ENCODE measurements at regions not wholly inside any gene's neighbourhood (a gene's known extent, or its start where the extent isn't known, plus 50 kb on each side); places are given as distances from the start of the nearest gene placed in this dataset.

- H2AFZ ChIP-seq (ENCODE audit: insufficient read depth, low read depth, low read length, poor library complexity, severe bottlenecking), result no peak overlapping the region
- TF ChIP-seq CTCF (IDR thresholded peaks at IDR 0.05), result no peak
- H3K27ac Mint-ChIP-seq, result no peak overlapping the region
- peaks cover 0 to 3% (median 0%) of the 10 kb centered on the region in 3 donors for H3K27me3 Mint-ChIP-seq (ENCODE audit: low read depth in 3 of 3)
- no peaks in the 10 kb centered on the region for H3K36me3 Mint-ChIP-seq
- H4K20me1 ChIP-seq (ENCODE audit: insufficient read depth, low read length), result no peaks in the 10 kb centered on the region
- no peak overlapping the region for H3K4me2 ChIP-seq (replicated peaks; ENCODE audit: extremely low read depth, low read length, poor library complexity, severe bottlenecking)
- no peak overlapping the region for H3K27ac ChIP-seq (ENCODE audit: low read depth in 1 of 2, low read length in 2 of 2)
- no peaks in the 10 kb centered on the region for H3K79me2 ChIP-seq (ENCODE audit: insufficient read depth, low read length)
- H3K9me3 Mint-ChIP-seq, result no peaks in the 10 kb centered on the region
- H3K4me3 Mint-ChIP-seq, result no peak overlapping the region
- no peak overlapping the region for H3K9ac ChIP-seq (ENCODE audit: insufficient read depth, low read length, poor library complexity, severe bottlenecking)
- H3K9me3 ChIP-seq (replicated peaks in 1 of 2; ENCODE audit: control insufficient read depth in 1 of 2, insufficient read depth in 1 of 2, low read length in 2 of 2), result no peaks in the 10 kb centered on the region
- no peaks in the 10 kb centered on the region for H3K4me1 Mint-ChIP-seq
- intact Hi-C loops (cut with micrococcal nuclease), result no loop called here
- whole genome bisulfite sequencing (ENCODE audit: insufficient coverage), result no CpG with 5 or more reads among the region's 2 CpGs
- no peaks in the 10 kb centered on the region for H3K4me1 ChIP-seq (ENCODE audit: control insufficient read depth in 1 of 2, insufficient read depth in 2 of 2, low read length in 2 of 2)
- no peak for DNase-seq
- no peaks in the 10 kb centered on the region for H3K36me3 ChIP-seq (replicated peaks in 1 of 2; ENCODE audit: control insufficient read depth in 1 of 2, insufficient read depth in 2 of 2, low read length in 2 of 2)
- H3K4me3 ChIP-seq (replicated peaks in 1 of 3; ENCODE audit: low read depth in 2 of 3, low read length in 3 of 3), result no peak overlapping the region
- no peaks in the 10 kb centered on the region for H3K27me3 ChIP-seq (ENCODE audit: control insufficient read depth in 2 of 2, insufficient read depth in 2 of 2, low read length in 2 of 2)
Measured at GRCh38 chr20:39830903-39831302, 858.1 kb downstream of the MAFB start.

GRCh38 chr20:39829661-39830060 lies 859.4 kb downstream of the MAFB start:
- no peak for DNase-seq
- 9% methylated on average over 2 of the region's 3 CpGs for WGBS (ENCODE audit: insufficient coverage)
- intact Hi-C loops (cut with micrococcal nuclease), result no loop called here
- Histone ChIP-seq H3K4me2 (replicated peaks; ENCODE audit: extremely low read depth, low read length, poor library complexity, severe bottlenecking) (no peak overlapping the region), H3K27me3 (ENCODE audit: control insufficient read depth in 2 of 2, insufficient read depth in 2 of 2, low read length in 2 of 2) (no peaks in the 10 kb centered on the region), H3K36me3 (replicated peaks in 1 of 2; ENCODE audit: control insufficient read depth in 1 of 2, insufficient read depth in 2 of 2, low read length in 2 of 2) (no peaks in the 10 kb centered on the region), H3K9ac (ENCODE audit: insufficient read depth, low read length, poor library complexity, severe bottlenecking) (no peak overlapping the region), H3K27ac (ENCODE audit: low read depth in 1 of 2, low read length in 2 of 2) (no peak overlapping the region), H4K20me1 (ENCODE audit: insufficient read depth, low read length) (no peaks in the 10 kb centered on the region), H3K4me1 (ENCODE audit: control insufficient read depth in 1 of 2, insufficient read depth in 2 of 2, low read length in 2 of 2) (no peaks in the 10 kb centered on the region), H3K4me3 (replicated peaks in 1 of 3; ENCODE audit: low read depth in 2 of 3, low read length in 3 of 3) (no peak overlapping the region), H3K79me2 (ENCODE audit: insufficient read depth, low read length) (no peaks in the 10 kb centered on the region), H3K9me3 (replicated peaks in 1 of 2; ENCODE audit: control insufficient read depth in 1 of 2, insufficient read depth in 1 of 2, low read length in 2 of 2) (no peaks in the 10 kb centered on the region), H2AFZ (ENCODE audit: insufficient read depth, low read depth, low read length, poor library complexity, severe bottlenecking) (no peak overlapping the region)
- no peak overlapping the region for H3K27ac Mint-ChIP-seq
- H3K36me3 Mint-ChIP-seq, result no peaks in the 10 kb centered on the region
- no peak overlapping the region for H3K4me3 Mint-ChIP-seq
- peaks cover 0 to 3% (median 0%) of the 10 kb centered on the region in 3 donors for H3K27me3 Mint-ChIP-seq (ENCODE audit: low read depth in 3 of 3)
- H3K9me3 Mint-ChIP-seq, result no peaks in the 10 kb centered on the region
- no peak for TF ChIP-seq CTCF (IDR thresholded peaks at IDR 0.05)
- no peaks in the 10 kb centered on the region for H3K4me1 Mint-ChIP-seq
